ENCODE measurements at regions not wholly inside any gene's neighbourhood (a gene's known extent, or its start where the extent isn't known, plus 50 kb on each side); places are given as distances from the start of the nearest gene placed in this dataset.

GRCh38 chr1:38289034-38289433 lies 242.4 kb upstream of the POU3F1 start:
- DNase-seq (ENCODE audit: low read depth, low spot score) = no peak
- ChIA-PET POLR2A (no interaction called here), CTCF (no interaction called here)
- TF ChIP-seq, protein P1, sequence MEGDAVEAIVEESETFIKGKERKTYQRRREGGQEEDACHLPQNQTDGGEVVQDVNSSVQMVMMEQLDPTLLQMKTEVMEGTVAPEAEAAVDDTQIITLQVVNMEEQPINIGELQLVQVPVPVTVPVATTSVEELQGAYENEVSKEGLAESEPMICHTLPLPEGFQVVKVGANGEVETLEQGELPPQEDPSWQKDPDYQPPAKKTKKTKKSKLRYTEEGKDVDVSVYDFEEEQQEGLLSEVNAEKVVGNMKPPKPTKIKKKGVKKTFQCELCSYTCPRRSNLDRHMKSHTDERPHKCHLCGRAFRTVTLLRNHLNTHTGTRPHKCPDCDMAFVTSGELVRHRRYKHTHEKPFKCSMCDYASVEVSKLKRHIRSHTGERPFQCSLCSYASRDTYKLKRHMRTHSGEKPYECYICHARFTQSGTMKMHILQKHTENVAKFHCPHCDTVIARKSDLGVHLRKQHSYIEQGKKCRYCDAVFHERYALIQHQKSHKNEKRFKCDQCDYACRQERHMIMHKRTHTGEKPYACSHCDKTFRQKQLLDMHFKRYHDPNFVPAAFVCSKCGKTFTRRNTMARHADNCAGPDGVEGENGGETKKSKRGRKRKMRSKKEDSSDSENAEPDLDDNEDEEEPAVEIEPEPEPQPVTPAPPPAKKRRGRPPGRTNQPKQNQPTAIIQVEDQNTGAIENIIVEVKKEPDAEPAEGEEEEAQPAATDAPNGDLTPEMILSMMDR (IDR thresholded peaks at IDR 0.05; ENCODE audit: insufficient read depth, low read length, missing control alignments) = no peak
- no peak overlapping the region for H3K4me3 ChIP-seq (ENCODE audit: low read depth, low read length)

DNA sequence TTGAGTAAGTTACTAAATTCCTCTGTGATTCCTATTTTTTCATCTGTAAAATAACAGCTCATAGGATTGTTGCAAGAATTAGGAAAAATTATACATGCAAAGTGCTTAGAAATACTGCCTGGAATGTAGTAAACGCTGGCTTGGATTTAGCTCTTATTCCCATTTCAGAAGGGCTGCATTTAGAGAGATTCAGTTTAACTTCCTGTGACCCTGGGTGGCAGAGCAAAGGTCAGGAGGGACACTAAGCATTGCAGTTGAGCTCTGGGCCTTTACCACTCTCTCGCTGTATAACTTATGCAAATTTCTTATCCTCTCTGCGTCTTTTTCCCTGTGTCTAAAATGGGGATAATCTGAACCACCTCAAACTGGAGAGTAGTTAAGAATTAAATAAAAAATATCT lies 241.0 kb upstream of the POU3F1 start:
- CTCF ChIA-PET = no interaction called here
- DNase-seq (ENCODE audit: low read depth, low spot score) = no peak
- POLR2A ChIA-PET = no interaction called here

DNA sequence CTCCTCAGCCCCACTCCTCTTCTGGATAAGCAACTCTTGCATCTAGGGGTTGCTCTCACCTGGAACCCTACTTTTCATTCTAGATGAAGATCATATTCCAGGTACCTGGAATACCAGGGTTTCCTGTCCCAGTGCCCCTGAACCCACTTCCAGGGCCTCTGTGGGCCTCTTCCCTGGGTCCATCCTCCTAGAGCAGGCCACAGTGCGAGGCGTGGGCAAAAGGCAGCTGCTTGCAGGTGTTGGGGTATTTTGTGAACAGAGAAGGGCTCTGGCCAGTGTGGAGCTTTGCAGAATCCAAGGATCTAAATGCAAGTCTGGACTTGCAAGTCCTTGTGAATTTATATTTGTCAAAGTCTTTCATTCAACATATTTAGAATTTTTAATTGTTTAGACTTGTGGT lies 240.4 kb upstream of the POU3F1 start:
- CTCF ChIA-PET = no interaction called here
- TF ChIP-seq, protein P1 (IDR thresholded peaks at IDR 0.05; ENCODE audit: insufficient read depth, low read length, missing control alignments) = no peak
- no peak for DNase-seq (ENCODE audit: low read depth, low spot score)
- H3K4me3 ChIP-seq (ENCODE audit: low read depth, low read length) = no peak overlapping the region
- POLR2A ChIA-PET = no interaction called here

More for the DNA sequence above, 241.0 kb upstream of the POU3F1 start:
- TF ChIP-seq, protein P1 (IDR thresholded peaks at IDR 0.05; ENCODE audit: insufficient read depth, low read length, missing control alignments) = no peak
- H3K4me3 ChIP-seq (ENCODE audit: low read depth, low read length) = no peak overlapping the region

GRCh38 chr1:38285807-38286530 lies 239.4 kb upstream of the POU3F1 start:
- POLR2A ChIA-PET = no interaction called here

GRCh38 chr1:38284953-38285352 lies 238.4 kb upstream of the POU3F1 start:
- CTCF ChIA-PET = no interaction called here
- H3K4me3 ChIP-seq (ENCODE audit: low read depth, low read length) = no peak overlapping the region
- TF ChIP-seq, protein P1 (IDR thresholded peaks at IDR 0.05; ENCODE audit: insufficient read depth, low read length, missing control alignments) = no peak
- no peak for DNase-seq (ENCODE audit: low read depth, low spot score)
- POLR2A ChIA-PET = no interaction called here

More at GRCh38 chr1:38285807-38286530, 239.4 kb upstream of the POU3F1 start:
- DNase-seq (ENCODE audit: low read depth, low spot score) = no peak
- CTCF ChIA-PET = no interaction called here
- TF ChIP-seq, protein P1 (IDR thresholded peaks at IDR 0.05; ENCODE audit: insufficient read depth, low read length, missing control alignments) = no peak
- no peak overlapping the region for H3K4me3 ChIP-seq (ENCODE audit: low read depth, low read length)

- ChIA-PET POLR2A (no interaction called here), CTCF (no interaction called here)
- TF ChIP-seq, protein P1 (IDR thresholded peaks at IDR 0.05; ENCODE audit: insufficient read depth, low read length, missing control alignments) = no peak
- DNase-seq (ENCODE audit: low read depth, low spot score) = no peak
- H3K4me3 ChIP-seq (ENCODE audit: low read depth, low read length) = no peak overlapping the region
These were observed 237.3 kb upstream of the POU3F1 start for GRCh38 chr1:38283696-38284470.
